Fibroblast of skin of right biceps (primary cell): ENCODE measurements at regions not wholly inside any gene's neighbourhood (a gene's known extent, or its start where the extent isn't known, plus 50 kb on each side); places are given as distances from the start of the nearest gene placed in this dataset.
"Not testable (repeated sequence)": the region's sequence is repeated elsewhere in the genome, so short reads cannot be mapped to it uniquely, and the experiment has no call there.

Experiments used
- DNase-seq: peaks from one replicate; pipeline ENCODE4 v3.0.0-alpha.2; 2013

DNA sequence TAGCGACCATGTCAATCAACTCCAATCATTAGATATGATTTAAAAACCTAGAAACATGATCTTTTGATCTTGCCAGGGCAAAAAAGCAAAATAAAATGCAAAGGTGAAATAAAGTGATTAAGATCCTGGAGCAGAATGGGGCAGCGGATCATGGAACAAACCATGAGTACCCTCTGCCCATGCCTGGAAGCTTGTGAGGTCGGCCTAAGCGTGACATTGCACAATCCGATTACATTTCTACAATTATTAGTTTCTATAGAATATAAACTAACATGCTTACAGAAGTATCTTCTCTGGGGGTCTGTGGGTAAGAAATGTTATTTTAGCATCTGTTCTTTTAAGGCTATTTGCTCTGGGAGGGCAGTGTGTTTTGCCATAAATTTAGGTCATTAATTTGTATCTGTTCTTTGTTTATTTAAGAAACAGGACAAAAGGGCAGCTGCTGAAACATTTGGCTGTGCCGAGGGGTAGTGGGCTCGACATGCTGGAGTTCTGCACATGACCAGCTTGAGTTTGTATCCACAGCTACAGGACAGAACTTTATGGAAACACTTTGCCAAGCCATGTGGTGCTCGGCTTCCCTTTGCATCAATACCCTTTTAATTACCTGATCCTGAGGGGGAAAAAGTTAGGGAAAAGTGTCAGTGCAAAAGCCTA is 55.9 kb downstream of the ZBTB18 start:
- no peak for DNase-seq

DNA sequence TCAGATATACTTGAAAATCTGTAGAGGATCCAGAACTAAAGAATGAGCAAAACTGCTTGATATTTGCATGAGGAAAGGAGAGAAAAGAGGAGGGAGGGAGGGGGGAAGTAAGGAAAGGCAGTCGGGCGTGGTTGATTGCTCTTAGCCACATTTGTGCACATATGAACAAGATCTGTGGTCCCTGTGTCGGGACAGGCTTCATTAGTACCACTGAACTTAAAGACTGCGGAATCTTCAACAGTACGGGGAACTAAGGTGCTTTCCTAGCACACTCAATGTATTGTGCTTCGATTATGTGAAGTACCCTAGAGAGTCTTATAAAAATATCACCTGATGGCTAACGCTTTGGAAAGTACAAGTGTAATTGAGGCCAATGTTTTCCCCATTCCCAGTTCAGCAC is 59.9 kb downstream of the ZBTB18 start:
- DNase-seq: no peak

DNA sequence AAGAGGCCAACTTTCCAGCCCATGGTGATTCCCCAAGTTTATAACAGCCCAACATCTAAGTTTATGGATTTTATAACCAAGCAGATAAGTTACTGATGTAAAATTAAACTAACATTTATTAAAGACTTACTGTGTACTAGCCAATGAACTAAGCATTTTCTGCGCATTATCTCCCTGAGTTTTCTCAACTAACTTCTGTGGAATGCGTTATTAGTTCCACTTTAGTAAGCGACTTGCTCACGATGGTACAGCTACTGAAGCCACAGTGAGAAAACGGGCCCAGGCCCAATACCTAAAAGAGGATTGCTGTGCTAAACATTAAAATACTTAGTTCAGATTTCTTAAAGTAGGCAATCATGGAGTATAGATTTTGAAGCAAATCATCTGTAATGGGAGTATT is 61.0 kb downstream of the ZBTB18 start:
- no peak for DNase-seq

GRCh38 chr1:244112636-244113035 is 61.6 kb downstream of the ZBTB18 start:
- DNase-seq: peak; percentile 98

GRCh38 chr1:244113532-244114320 is 62.6 kb downstream of the ZBTB18 start:
- peak; percentile 98 for DNase-seq

GRCh38 chr1:244114892-244115291 is 63.8 kb downstream of the ZBTB18 start:
- DNase-seq: peak; percentile 54

- no peak for DNase-seq
Observed at GRCh38 chr1:244116946-244117345, 65.9 kb downstream of the ZBTB18 start.

DNA sequence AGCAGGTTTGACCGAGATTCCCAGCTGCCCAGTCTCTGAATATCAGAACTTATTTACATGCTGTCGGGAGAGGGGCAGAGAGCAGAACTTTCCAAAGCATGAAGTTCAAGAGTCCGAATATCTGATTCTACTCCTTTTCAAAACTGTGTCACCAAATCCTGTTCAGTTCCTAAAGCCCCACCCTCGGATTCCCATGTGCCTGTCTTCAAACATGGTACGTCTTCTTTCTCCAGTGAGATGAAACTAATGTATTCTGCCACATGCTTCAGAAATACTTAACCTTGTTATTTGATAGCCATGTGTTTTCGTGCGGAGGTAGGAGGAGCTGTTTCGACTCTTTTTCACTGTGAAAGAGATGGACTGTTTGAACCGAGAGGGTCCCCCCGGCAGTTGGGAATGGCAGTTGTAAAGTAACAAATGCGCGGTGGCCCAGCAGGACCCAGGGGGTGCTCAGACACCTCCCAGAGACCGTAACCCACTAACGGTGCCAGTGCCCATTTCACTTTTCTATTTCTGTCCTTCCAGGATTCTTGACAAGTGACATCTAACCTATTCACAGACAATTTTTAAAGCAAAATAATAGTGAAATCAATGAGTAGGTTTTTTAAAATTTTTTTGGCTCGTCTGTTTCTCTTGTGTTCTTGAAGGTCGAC is 67.2 kb downstream of the ZBTB18 start:
- DNase-seq: no peak

DNA sequence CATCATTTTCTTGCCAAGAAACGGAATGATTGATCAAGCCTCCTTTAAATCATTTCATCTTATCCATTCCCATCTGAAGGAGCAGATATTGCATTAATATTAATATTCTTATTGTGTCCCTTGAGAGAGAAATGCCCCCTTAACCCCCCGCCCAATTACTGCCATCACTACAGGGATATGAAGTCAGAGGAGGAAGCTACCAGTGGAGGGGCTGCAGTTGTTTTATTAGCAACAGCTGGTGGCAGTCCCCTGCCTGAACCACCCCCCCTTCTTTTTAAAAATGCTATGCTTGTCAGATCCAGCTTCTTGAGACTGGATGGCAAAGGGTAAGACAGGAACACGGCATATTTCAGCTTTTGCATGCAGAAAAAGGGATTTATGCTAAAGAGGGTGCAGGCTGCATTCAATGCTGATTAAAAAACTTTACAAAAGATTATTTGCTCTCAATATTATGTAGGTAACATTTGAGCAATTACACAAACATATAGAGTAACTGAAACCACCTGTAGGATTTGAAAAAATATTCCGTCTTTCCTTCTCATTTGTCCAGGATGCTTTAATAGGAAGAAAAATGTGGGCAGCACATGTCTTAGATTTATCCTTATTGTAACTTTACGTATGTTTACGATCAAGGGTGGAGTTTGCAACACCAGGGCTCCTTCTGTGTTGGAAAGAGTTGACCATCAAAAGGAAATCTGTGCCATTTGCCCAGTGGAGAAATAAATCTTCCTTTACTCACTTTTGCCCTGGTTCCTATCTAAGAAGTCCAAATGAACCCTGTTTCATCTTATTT is 77.7 kb downstream of the ZBTB18 start:
- no peak for DNase-seq

- no peak for DNase-seq
Observed at GRCh38 chr1:244137276-244137675, 86.2 kb downstream of the ZBTB18 start.

DNA sequence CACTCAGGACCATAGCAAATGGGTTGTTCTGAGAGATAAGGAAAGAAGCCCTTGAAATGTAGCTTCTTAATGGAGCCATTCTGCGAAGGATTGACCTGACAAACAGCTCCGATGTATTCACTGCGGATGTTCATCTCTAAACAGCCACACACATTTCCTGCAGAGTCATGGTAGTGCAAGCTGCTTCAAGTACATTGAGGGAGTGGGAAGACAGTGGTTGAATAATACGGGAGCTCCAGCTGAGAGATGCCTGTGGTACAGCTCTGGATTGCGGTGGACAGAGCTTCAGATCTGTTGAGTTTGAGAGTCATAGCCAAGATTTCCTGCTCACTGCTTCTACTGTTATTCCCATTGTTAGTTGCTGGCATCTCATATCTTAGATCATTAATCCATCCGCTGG is 86.6 kb downstream of the ZBTB18 start:
- peak; percentile 45 for DNase-seq

- DNase-seq: no peak
Observed at GRCh38 chr1:244138399-244138798, 87.3 kb downstream of the ZBTB18 start.

GRCh38 chr1:244139655-244140054 is 88.6 kb downstream of the ZBTB18 start:
- DNase-seq: no peak

DNA sequence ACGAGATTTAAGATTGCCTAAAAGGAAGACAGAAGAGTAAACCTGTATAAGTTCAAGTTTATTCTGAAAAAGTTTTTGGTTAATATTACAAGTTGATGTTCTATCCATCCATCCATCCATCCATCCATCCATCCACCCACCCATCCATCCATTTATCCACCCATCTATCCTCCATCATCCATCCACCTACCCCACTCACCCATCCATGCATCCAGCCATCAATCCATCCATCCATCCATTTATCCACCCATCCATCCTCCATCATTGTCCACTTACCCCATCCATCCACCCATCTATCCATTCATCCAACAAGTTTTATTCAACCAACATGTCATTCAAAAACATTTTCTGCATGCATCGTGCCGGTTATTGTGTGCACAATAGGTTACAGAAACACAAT is 89.3 kb downstream of the ZBTB18 start:
- DNase-seq: no peak

DNA sequence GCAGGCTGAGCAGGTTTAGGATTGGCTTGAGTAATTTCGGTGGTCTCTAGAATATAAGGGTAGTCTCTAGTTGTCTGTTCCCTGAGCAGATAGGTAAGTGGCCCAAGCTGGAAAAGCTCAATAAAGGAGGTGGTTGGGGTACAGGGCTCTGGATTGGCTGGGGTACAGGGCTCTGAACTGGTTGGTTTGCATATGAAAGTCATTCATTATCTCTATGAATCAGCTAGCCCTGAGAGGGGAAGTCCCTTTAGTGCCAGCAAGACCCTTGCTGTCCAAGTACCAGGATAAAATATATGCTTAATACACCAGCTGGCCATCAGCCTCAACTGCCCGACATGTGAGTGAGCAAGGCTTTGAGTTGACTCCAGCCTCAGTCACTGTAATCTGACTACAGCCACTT is 93.0 kb downstream of the ZBTB18 start:
- no peak for DNase-seq

DNA sequence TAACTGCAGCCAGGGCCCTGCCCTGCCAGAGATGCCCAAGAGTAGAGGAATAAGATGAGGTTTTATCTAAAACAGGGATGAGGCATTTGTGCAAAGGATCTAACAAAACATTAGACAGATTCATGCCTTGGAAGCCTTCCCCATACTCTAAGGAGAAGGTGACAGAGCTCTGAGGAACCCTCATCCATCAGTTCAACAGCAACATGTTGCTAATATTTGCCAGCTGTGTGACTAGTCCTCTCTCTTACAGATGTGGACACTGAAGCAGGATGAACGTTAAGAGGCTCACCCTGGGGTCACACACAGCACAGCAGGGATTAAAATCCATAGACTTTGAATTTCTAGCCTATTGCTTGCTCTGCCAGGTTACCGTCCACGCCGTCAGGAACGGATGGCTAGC is 99.0 kb downstream of the ZBTB18 start:
- DNase-seq: peak; percentile 46

- no peak for DNase-seq
Observed at GRCh38 chr1:244150665-244151064, 99.6 kb downstream of the ZBTB18 start.

DNA sequence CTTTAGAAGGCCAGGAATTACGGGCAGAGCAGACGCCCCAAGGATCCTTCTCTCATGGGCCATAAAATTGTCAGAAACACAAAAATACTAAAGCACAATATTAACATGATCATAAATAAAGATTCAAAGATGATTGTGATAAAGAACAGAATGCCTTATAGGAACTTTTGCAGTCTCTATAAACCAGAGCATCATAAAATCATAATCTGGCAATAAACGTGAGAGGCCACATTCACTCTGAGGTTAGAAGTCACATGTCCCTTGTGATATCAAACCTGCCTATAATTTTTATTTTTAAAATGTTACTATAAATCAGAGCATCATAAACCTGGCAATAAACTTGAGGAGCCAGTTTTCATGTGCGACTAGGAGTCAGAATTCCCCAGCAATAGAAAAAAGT is 100.5 kb downstream of the ZBTB18 start:
- DNase-seq: no peak

GRCh38 chr1:244154508-244154871 is 103.4 kb downstream of the ZBTB18 start:
- peak; percentile 68 for DNase-seq

DNA sequence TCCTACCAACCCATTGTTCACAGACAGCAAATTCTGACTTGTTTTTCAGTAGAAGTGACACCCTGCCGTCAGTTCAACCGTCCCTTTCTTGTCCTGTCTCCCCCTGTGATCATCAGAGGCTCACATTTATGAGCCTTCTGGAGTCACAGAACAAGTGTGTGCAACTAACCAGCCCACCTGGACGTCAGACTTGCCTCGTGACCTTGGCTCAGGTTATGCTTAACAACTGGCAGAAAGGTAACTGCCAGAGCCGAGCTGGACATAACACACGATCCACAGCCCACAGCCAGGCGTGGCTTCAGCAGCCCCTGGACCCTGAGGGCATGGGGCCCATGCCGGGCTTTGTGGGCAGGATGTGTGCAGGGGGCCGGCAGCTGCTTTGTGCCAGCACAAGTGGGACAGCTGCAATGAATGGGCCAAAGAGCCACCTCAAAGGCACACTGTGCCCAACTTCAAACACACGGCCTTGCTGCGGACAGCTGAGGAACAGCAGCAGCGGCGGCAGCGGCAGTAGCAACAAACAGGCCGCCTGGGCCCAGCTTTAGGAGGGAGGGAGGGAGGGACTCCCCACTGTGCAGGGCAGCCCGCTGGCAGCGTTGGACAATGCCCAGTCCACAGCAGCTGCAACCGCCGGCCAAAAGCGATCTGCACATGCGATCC is 103.9 kb downstream of the ZBTB18 start:
- DNase-seq: no peak

DNA sequence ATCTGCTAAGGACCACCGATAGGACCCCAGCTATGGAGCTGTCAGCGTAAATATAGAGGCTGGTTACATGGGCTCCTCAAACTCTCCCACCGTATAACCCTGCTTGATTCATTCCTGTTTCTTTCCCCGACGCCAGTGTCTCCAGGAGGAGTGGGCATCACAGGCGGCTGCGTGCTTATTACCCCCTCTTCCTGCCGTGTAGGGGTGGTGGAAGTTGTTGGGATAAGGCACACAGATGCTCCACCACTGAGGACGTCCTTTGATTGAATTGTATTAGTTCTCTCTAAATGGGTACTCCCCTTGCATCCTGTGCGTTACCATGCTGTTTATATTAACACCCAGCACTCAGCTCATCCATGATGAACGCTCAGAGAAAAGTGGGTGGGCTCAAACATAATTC is 104.6 kb downstream of the ZBTB18 start:
- DNase-seq: peak; percentile 18

GRCh38 chr1:244156617-244157016 is 105.5 kb downstream of the ZBTB18 start:
- not testable (repeated sequence) for DNase-seq
